NCI-H2171 (cell line): ENCODE measurements at regions not wholly inside any gene's neighbourhood (a gene's known extent, or its start where the extent isn't known, plus 50 kb on each side); places are given as distances from the start of the nearest gene placed in this dataset.

ENCODE experiments used
- DNase-seq: peaks from one replicate; lab custom pipeline; 2025; lab: John Stamatoyannopoulos, UW

DNA sequence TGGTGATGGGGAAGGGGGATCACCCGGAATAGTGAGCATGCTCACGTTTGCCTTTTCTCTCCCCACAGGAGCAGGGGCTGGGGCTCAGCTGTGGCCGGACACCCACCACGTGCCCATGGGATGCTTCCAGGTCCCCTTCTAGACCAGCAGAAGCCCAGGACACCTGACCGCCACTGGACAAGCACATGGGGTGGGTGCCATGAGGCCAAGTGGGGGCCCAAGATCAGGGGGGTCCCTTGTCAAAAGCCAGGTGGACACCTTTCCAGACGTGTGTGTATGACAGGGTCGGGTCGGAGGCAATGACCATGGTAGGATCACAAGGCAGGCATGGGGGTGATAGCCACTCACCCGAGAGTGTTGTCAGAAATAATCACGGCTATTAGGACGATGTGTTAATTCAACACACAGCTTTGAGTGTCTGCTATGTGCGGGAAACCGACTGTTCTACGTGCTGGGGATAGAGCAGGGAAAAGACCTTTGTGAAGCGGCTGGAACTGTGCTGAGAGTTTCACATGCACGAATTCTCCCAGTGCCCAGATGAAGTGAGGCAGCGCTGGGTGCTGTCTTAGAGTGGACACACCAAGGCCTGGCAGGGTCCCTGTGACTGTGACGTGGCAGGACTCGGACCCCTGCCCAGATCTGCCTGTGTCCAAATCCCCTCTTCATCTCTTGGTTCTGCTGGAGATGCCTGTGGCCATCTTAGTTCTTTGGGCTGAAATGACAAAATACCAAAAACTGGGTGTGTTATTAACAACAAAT, 244.7 kb downstream of the NDUFA10 start:
- no peak for DNase-seq

DNA sequence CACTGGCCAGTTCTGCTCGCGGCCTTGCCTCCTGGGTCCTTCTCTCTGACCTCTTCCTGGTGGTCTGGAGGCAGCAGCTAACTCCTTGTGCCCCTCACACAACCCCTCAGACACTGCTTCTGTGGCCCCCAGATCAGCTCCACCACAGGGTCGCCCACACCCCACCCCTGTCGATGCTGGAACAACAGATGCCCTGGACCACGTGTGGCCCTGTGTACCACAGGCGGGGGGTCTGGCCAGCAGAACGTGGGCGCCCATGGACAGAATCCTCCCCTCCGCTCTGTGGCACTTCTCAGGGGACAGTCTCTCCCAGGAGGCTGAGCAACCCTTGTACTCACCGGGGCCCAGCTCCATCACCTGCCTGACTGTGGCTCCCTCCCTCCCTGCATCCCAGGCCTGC, 245.6 kb downstream of the NDUFA10 start:
- no peak for DNase-seq

DNA sequence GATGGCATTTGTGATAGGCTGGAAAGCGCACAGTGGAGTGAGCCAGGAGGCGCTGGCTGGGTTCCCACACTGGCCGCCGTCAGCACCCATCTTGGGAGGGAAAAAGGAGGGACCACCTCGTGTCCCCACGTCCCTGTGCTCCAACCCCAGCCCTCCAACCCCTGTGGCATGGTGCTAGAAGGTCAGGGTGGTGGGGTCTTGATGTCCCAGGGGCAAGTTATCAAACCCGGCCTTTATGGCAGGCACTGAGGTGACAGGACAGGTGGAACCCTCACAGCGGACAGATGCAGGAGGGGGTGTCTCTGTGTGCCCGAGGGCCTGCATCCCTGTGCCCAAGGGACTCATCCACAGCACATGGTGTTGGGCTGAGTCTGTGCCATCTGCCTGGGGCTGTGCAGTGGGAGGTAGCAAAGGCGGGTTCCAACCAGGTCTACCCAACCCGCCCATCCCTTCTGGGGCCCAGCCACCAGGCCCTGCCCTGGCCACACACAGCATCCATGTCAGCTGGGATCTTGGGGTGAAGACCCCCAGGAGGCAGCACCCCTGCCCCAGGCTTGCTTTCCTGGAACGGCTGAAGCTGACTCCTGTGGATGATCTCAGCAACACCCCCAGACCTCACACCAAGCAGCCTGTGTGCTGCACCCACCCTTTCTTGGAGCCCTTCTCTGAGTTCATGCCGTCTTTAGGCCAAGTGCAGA, 246.1 kb downstream of the NDUFA10 start:
- DNase-seq: peak; percentile 30

DNA sequence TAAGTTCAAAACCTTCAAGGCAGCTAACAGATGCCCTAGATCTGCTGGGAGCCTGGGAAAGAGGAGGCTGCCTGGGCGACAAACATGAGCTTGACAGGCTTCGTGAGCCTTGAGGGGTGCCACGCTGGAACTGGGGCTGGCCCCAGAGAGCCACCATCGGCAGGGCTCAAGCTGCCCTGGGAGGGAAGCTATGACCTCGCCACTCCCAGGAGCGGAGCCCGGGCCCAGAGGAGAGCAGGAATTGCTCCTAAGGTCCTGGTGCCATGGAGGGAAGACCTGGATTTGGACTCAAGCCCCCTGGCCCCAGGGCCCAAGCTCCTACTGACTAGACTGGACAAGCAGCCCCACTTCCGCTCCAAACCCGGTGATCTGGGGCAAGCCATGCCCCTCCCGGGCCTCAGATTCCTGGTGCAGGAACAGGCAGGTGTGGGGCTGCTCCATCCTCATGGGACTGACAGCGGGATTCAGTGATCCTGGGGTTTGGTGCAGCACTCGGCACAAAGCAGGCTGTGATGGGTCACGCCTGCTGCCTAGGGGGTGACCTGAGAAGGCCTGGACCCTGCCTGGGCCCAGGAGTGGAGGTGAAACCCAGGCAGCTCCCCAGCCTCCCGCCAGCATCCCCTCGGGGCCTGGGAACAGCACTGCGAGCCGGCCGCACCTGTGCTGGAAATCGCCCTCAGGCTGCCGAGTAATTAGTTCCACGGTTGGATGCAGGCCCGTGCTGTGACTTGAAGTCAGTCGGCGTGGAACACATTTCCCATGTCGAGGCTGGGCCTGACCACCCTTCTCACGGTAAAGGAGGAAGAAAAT, 246.9 kb downstream of the NDUFA10 start:
- DNase-seq: no peak

DNA sequence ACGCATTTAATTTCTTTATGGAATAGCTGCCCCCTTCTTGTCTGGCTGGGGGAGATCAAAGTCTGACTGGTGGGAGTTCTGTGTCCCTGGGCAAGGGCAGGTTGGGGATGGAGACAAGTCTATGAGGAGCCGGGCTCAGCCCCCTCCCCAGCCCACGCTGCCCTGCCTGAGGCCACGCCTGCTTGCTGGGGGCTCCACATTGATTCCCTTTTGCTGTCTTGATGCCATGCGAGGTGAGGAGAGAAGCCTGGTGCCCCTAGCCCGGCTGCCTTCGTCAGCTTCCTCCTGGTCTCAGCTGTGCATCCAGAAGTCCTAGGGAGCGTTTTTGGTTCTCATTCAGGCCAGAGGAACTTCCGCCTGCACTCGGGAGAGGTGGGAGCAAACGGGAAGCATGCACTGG, 247.9 kb downstream of the NDUFA10 start:
- DNase-seq: no peak

DNA sequence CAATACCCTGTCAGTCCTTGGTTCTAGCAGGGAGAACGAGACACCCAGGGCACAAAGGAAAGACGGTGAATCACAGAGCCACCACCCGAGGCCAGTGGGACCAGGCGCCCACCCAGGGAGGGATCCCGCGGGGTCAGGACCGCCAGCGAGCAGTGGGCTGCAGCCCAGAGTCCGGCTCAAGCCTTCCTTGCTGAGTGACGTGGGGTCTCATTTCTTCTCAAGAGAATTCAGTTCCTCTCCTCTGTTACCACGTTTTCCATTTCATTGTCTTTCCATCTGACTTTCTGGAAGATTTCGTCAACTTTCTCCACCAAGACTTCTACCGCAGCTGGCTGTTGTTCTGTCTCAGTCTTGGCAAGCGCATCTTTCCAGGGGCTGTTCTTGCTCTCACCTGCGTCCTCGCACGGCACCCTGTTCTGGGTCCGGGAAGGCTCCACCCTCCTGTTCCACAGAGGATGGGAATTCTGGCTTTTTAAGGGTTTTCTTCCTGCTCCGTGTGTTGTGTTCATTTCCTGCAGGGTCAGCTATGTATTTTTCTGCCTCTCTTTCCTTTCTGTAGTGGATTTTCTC, 248.6 kb downstream of the NDUFA10 start:
- DNase-seq: no peak

DNA sequence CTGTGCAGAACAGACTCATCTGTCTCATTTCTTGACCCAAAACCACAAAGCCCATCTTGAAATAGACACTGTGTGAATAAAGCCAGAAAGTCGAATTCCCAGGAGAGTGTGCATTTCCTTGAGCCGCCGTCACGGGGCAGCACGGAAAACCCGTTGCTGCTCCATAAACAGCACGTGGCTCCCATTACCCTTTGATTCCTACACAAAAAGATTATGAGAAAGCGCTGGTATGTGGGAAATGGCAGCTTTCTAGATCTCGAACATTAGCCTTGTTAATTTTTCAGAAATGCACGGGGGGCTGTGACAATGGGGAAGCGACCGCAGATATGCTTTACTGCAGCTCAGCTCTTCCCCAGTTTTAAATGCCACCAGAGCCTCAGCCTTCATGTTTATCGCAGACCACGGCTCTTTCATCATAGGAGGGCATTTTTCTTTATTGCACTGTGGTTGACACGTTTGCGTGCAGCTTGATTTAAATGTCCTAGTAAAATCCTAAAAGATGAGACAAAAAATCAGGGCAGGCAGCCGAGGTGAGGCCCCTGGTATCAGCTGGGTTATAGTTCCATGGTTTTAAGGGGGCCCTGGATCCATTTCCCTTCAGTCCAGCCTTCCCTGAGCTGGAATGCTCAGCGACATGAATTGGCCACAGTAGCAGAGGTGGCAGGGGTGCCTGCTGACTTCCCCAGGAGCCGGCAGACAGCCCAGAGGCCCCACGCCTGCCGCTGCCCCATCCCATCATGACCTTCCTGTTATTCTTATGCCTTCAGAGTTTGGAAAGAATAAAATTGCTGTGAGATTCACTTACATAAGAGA, 249.3 kb downstream of the NDUFA10 start:
- DNase-seq: no peak

DNA sequence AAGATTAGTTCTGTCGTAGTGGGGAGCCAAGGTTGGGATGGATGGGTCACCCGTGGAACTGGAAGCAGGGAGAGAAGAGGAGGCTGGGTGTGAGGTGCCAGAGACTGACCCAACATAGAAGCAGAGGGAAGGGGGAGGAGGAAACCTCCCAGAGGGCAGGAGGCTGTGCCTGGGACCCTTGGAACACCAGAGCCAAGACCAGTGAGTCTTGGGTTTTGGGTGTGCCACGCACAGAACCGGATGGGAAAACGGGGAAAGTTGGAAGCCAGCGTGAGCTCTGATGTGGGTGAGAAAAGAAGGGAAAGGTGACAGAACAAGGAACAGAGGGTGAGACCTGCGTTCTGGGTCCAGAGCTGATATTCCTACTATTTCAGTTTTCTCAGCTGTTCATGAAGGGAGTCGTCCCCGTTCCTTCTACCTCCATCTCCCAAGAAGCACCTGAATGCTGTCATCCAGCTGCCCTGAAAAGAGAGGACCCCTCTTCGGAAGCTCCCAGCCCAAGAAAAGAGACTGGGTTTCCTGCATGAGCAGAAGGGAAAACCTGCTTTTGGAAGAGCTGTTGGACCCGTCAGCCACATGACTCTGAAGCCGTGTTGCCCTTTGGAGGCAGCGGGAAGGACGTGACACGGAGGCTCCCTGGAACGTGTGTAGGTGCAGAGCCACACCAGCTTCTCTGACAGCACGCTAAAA, 250.1 kb downstream of the NDUFA10 start:
- DNase-seq: no peak

DNA sequence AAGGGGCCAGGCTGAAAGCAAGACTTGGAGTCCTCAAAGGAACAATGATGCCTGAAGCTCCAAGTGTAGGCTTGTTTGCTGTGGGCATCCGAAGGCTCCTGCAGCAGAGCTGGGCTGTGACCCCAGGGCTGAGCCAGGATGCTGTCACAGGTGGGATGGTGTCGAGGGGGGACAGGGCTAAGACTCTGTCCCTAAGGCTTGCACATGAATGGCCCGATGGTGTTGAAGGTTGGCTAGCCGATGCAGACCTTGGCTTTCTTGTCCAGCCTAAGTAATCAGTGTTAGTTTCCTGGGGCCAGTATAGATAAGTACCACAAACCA, 251.0 kb downstream of the NDUFA10 start:
- no peak for DNase-seq

DNA sequence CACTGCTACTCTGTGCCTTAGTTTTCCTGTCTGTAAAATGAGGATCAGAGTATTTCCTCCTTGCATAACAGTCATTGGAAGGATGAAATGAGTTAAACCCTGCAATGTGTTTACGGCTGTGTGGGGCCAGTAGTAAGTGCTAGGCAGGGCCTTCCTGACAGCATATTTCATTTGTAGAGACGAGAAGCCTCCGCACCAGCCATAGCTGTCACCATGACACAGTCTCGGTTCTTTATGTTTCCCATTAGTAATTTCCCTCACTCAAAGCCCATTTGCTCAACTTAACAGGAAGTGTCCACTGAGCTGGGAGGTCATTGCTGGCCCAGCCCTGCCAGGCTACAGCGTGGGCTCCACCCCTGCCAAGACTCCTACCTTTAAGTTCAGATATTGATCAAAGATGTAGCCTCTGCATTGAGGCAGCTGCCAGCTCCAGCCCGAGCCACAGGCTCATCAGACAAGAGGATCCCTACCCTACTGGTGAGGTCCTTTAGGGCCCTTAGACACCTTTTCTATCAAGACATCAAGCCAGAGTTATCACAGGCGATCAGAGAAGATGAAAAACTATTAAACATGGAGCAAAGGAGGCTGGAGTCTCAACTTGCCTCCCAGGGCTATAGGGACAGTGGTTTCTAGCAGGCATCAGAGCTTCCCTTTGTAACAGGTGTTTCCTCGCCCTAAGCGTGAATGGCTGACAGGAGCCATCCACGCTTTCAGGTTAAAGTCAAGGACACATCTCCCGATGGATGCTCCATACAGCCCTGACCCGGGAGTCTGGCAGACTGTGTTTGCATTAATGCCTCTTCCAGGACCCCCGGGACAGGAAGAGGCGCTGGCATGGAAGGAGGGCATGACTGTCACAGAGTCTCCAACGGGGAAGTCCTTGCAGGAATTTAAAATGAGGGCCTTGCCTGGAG, 251.7 kb downstream of the NDUFA10 start:
- DNase-seq: no peak

DNA sequence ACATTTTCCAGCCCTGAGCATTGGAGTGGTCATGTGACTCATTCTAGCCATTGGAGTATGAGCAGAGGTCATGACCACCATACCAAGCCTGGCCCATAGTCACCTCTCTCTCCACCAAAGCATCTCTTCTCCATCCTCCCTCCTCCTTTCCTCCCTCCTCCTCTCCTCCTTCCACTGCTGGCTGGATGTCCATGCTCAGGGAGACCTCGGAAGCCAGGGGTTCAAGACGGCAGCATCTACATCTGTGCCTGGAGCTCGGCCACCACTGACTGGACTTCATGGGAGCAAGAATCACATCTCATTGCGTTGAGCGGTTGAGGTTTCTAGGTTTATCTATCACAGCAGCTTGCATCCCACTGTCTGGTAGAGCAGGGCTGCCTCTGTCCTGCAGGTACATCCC, 252.4 kb downstream of the NDUFA10 start:
- DNase-seq: no peak

DNA sequence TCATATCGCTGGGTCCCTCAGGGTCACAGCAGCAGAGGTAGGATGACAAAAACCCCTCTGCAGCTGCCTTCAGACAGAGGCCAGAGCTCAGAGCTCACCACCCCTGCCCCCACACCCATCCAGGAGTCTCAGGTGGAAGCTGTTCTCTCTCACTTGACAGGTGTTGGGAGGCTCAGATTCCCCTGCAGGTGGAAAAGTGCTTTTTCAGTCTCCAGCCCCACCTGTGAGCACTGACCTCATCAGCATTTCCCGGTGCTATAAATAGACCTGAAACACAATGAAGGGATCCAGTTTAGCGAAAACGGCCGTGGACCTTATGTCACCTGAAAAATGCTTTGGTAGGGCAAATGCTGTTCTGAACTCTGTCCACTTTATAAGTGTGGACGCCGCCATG, 254.9 kb downstream of the NDUFA10 start:
- DNase-seq: peak; percentile 72

DNA sequence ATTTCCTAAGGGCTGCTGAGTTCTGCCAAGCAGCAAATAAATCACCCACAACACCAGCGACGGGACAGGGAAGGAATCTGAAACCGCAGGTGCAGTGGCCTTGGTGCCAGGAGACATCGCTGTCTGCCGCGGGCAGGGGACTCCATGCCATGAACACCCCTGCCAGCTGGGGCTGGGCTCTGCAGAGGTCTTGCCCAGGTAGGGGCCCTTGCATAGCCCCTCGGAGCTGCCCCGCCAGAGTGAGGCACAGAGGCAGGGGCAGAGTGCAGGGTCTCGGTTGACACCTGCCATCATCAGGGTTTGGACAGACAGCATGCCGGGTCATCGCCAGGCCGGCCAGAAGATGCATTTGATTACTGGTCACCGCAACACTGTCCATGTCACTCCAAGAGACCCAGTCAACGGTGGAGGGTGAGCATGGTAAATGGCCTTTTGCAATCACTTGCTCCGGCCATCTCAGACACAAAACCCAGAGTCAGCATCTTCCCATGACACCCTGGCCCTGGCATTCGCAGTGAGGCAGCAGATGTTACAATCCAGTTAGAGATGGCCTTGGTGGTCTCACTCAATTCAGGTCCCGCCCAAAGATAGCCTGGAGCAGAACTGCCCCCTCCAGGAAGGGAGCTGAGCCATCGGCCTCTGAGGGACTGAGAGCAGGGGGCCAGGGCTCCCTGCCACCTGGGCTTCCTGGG, 255.4 kb downstream of the NDUFA10 start:
- DNase-seq: no peak

DNA sequence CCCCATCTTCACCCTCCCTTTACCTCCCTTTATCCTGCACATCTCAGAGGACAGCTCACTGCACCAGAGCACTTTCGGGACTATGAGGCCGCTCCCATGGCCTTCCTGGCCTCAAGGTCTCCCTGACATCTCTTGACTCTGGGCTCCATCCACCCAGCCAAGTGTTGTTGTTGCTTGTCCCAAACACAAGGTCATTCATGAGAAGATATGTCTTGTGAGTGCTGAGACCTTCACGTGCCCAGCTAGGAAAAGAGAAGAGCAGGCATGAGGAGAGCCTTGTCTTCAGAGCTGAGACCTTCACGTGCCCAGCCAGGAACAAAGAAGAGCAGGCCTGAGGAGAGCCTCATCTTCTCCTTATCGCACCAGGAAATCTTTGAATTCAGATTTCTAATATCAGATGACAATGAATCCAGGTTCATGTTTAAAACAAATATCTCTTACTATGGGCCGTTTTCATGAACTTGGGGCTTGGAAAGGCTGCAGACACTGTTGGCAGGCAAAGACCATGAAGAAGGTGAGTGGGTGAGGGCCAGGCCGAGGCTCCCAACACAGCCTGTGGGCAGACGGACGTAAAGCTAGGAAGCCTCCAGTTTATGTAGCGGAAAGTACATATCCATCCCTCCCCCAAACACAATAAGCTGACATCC, 256.1 kb downstream of the NDUFA10 start:
- DNase-seq: no peak

DNA sequence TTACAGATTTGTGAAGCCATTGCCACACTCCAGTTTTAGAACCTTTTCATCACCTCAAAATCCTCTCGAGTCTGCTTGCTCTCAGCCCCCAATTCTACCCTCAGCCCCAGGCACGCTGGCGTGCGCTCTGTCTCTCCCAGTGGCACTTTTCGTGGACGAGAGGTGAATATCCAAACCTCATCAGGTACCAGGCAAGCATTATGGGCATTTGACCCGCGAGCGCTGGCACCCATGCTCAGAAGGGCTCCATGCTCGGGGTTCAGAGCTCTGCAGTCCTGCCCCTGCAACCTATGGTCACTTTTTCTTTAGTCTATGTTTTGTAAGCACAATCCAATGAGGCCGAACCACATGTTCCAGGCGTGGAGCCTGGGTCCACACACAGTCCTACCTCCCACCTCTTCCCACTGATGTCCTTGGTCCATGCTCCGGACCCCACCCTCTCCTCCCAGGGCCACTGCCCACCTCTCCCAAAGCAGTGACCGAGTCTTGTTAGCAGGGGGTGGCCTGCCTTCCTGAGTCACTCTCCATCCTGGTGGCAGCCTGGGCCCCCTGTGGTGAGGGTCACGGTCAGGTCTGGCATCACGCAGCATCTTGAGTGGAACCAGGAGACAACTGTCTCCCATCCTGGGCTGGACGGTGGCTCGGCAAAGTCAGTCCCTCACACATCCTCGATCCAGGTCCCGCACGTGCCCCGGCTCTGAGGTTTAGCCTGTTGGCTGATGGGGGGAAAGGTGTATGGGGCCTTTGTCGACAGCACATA, 256.9 kb downstream of the NDUFA10 start:
- no peak for DNase-seq

DNA sequence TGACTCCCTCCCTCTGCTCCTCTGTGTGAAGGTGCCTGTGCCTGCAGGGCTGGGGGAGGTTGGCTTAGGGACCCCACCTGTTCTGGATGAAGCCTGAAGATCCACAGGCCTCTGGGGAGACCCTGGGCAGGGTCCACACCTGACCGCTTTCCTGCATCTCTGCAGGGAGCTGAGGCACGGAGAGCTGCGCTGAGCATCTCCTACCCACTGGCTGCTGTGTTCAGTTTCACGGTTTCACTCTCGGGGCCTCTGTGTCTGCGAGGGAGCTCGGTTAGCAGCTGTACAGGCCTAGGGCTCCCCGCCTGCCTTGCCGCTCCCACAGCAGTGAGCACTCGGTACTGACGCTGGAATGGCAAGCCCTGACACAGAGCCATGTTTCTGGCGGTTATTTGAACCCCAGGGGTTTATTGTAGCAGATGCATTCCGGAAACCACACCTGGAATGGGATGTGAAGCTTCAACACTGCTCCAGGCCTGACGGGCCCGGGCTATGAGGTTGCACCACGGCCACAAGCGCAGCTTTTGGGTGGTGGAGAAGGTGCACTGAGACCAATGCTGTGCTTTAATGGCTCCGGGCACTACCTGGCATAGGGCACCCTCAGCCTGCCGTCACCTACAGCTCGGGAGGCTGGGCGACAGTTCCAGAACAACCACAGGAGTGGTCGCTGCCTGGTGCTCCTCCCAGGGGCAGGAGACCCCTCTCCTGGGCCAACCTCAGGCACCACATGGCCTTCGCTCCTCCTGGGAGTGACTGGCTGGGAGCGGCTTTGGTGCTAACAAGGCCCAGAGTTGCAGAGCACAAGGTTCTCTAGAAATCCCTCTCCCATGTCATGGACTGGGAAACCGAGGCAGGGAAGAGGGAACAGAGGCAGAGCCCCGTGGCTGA, 257.9 kb downstream of the NDUFA10 start:
- no peak for DNase-seq

DNA sequence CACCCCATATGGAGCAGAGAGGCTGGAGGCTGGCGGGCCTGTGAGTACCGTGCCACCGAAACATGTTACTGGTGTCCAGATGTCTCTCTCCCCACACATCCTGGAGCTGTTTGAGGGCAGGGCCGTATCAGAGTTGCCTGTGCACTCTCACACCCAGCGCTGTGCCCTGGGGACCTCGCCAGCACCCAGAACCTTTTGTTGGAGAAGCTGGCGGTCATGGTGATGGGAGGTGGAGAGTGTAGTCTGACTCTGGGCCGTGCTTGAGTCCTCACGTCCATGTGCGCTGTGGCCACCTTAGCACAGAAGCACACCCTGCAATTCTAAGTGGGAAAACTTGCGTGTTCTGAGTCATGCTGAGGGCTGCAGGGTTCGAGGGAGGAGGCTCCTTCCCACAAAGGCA, 259.2 kb downstream of the NDUFA10 start:
- DNase-seq: no peak
